ENCODE measurements at regions not wholly inside any gene's neighbourhood (a gene's known extent, or its start where the extent isn't known, plus 50 kb on each side); places are given as distances from the start of the nearest gene placed in this dataset.
"Not testable (repeated sequence)": the region's sequence is repeated elsewhere in the genome, so short reads cannot be mapped to it uniquely, and the experiment has no call there.

DNA sequence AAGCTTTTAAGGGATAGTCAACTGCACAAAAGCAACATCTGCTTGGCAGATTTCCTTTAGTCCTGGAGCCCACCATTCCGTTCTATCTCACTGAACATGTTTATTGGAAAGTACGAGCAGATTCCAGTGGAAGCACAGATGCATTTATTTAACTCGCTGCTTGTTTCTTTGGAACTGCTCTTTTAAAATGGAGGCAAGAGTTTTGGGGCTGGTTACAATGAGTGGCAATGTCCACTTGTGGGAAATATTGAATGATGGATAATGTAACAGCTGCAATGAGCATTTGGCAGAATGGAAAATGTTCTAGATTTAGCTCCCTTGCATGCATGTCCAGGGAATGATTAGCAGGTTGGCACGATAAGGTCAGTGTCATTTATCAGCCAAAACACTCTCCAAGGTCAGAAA is 163.0 kb downstream of the ATP23 start:
- TF ChIP-seq, protein P1, sequence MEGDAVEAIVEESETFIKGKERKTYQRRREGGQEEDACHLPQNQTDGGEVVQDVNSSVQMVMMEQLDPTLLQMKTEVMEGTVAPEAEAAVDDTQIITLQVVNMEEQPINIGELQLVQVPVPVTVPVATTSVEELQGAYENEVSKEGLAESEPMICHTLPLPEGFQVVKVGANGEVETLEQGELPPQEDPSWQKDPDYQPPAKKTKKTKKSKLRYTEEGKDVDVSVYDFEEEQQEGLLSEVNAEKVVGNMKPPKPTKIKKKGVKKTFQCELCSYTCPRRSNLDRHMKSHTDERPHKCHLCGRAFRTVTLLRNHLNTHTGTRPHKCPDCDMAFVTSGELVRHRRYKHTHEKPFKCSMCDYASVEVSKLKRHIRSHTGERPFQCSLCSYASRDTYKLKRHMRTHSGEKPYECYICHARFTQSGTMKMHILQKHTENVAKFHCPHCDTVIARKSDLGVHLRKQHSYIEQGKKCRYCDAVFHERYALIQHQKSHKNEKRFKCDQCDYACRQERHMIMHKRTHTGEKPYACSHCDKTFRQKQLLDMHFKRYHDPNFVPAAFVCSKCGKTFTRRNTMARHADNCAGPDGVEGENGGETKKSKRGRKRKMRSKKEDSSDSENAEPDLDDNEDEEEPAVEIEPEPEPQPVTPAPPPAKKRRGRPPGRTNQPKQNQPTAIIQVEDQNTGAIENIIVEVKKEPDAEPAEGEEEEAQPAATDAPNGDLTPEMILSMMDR (IDR thresholded peaks at IDR 0.05; ENCODE audit: control insufficient read depth, extremely low read depth, insufficient read depth): no peak
- H3K4me3 ChIP-seq (ENCODE audit: low read depth, low read length): no peak overlapping the region
- DNase-seq (ENCODE audit: low read depth): no peak

- TF ChIP-seq, protein P1 (IDR thresholded peaks at IDR 0.05; ENCODE audit: control insufficient read depth, extremely low read depth, insufficient read depth): peak; percentile 47
- no peak for DNase-seq (ENCODE audit: low read depth)
Observed at GRCh38 chr12:58105225-58106119, 164.1 kb downstream of the ATP23 start.

GRCh38 chr12:58106195-58106594 is 164.8 kb downstream of the ATP23 start:
- TF ChIP-seq, protein P1 (IDR thresholded peaks at IDR 0.05; ENCODE audit: control insufficient read depth, extremely low read depth, insufficient read depth): no peak
- DNase-seq (ENCODE audit: low read depth): no peak
- H3K4me3 ChIP-seq (ENCODE audit: low read depth, low read length): no peak overlapping the region

More at GRCh38 chr12:58105225-58106119, 164.1 kb downstream of the ATP23 start:
- no peak overlapping the region for H3K4me3 ChIP-seq (ENCODE audit: low read depth, low read length)

GRCh38 chr12:58117201-58117600 is 175.8 kb downstream of the ATP23 start:
- TF ChIP-seq, protein P1 (IDR thresholded peaks at IDR 0.05; ENCODE audit: control insufficient read depth, extremely low read depth, insufficient read depth): no peak
- no peak overlapping the region for H3K4me3 ChIP-seq (ENCODE audit: low read depth, low read length)
- DNase-seq (ENCODE audit: low read depth): no peak

GRCh38 chr12:58117667-58118066 is 176.3 kb downstream of the ATP23 start:
- TF ChIP-seq, protein P1 (IDR thresholded peaks at IDR 0.05; ENCODE audit: control insufficient read depth, extremely low read depth, insufficient read depth): no peak
- H3K4me3 ChIP-seq (ENCODE audit: low read depth, low read length): no peak overlapping the region
- DNase-seq (ENCODE audit: low read depth): no peak

- not testable (repeated sequence) for DNase-seq (ENCODE audit: low read depth); H3K4me3 ChIP-seq (ENCODE audit: low read depth, low read length)
Observed at GRCh38 chr12:58125761-58126160, 184.4 kb downstream of the ATP23 start.

GRCh38 chr12:58131986-58132755 is 190.8 kb downstream of the ATP23 start:
- DNase-seq (ENCODE audit: low read depth): no peak
- TF ChIP-seq, protein P1 (IDR thresholded peaks at IDR 0.05; ENCODE audit: control insufficient read depth, extremely low read depth, insufficient read depth): no peak
- no peak overlapping the region for H3K4me3 ChIP-seq (ENCODE audit: low read depth, low read length)
